Gastrocnemius medialis (tissue), 4 donors: ENCODE measurements at regions not wholly inside any gene's neighbourhood (a gene's known extent, or its start where the extent isn't known, plus 50 kb on each side); places are given as distances from the start of the nearest gene placed in this dataset.

Experiments used
- POLR2A ChIP-seq, 2 donors: fragments of 450-650 bp; IDR thresholded peaks; one replicate each; pipeline ENCODE4 v1.6.1; 2017; ENCODE audit warnings: antibody characterized with exemption in 2 of 2, mild to moderate bottlenecking in 2 of 2, moderate library complexity in 2 of 2
- TF ChIP-seq, protein P1 (sequence below), 5 experiments: fragments of 450-650 bp in 3 of 5; fragments of 200-600 bp in 2 of 5; sonication (generic) in 2 of 5; IDR thresholded peaks in 4 of 5; conservative IDR thresholded peaks in 1 of 5; 1 replicate in 4 of 5; 2 replicates in 1 of 5; pipeline ENCODE4 v1.5.1; 2016 to 2019; ENCODE audit warnings: antibody characterized with exemption in 5 of 5, mild to moderate bottlenecking in 3 of 5, moderate library complexity in 3 of 5

- TF ChIP-seq POLR2A (IDR thresholded peaks at IDR 0.05), result no peak
- TF ChIP-seq, protein P1, sequence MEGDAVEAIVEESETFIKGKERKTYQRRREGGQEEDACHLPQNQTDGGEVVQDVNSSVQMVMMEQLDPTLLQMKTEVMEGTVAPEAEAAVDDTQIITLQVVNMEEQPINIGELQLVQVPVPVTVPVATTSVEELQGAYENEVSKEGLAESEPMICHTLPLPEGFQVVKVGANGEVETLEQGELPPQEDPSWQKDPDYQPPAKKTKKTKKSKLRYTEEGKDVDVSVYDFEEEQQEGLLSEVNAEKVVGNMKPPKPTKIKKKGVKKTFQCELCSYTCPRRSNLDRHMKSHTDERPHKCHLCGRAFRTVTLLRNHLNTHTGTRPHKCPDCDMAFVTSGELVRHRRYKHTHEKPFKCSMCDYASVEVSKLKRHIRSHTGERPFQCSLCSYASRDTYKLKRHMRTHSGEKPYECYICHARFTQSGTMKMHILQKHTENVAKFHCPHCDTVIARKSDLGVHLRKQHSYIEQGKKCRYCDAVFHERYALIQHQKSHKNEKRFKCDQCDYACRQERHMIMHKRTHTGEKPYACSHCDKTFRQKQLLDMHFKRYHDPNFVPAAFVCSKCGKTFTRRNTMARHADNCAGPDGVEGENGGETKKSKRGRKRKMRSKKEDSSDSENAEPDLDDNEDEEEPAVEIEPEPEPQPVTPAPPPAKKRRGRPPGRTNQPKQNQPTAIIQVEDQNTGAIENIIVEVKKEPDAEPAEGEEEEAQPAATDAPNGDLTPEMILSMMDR (IDR thresholded peaks at IDR 0.05 in 4 of 5, conservative IDR thresholded peaks at IDR 0.05 in 1 of 5), result no peak
These were observed 386.9 kb upstream of the PLXNA2 start for GRCh38 chr1:208631092-208631491.
